ENCODE measurements at regions not wholly inside any gene's neighbourhood (a gene's known extent, or its start where the extent isn't known, plus 50 kb on each side); places are given as distances from the start of the nearest gene placed in this dataset.

DNA sequence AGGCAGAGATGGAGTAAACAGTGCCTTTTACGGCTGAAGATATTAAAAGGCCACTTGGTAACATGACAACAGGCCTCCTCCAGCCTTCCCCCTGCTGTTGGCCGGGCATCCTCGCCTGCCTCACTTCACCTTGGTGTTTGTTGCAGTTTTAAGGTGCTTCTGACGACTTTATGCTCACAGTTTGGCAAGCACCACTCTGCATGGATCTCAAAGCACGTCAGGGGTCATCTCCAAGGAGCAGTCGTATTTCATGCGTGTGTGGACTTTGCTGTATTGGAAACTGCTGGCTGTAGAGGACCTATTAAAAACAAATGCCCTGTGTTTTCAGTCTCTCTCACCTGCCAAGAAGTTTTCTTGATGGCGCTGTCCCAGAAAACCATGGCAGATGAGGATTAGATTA, 483.1 kb downstream of the RPS24 start:
- no peak for DNase-seq (ENCODE audit: low read depth)

DNA sequence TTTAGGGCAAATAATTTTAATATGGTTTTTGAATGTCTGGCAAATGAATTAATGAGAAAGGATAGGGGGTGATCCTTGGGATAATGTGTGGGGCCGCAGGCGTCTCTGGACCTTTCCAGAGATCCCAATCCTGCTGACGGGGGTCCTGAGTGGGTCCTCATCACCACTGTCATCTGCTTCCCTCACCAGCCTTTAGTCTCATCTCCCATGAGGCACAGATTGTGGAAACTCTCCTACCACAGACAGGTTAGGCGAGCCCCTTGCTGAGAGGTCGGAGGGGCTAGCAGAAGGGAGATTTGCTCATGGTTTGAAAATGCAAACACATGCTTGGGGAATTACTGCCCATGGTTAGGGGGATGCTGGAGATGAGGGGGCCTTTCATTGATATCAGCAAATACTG, 484.6 kb downstream of the RPS24 start:
- no peak for DNase-seq (ENCODE audit: low read depth)

DNA sequence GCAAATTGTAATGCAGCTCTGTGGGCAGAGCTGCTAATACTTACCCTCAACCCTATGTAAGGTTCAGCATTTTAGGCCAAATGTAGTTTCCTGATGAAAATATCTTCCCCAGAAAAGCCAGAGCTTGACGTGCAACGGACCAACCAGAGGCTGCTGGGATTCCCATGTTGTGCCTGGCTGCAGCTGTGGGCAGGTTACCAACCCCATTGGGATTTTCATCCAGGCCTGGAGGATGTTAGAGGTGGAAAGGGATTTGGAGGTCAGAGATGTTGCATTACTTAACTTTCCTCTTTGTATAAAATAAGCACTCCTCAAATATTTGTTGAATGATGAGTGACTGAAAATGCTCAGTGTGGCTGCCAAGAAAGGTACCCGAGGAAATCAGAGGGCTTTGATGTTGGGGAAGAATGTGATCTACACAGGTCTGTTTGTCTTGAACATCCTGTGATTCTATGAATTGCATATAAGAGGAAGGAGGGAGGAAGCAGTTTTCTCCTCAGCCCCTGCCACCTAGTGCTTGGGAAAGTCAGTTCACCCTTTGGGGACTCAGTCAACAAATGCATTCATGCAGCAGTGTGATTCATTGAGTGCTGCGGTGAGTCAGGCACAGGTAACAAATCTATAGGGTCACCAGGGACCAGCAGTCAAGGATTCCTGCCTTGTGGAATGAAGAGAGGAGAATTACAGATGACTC, 487.2 kb downstream of the RPS24 start:
- DNase-seq (ENCODE audit: low read depth), result no peak

DNA sequence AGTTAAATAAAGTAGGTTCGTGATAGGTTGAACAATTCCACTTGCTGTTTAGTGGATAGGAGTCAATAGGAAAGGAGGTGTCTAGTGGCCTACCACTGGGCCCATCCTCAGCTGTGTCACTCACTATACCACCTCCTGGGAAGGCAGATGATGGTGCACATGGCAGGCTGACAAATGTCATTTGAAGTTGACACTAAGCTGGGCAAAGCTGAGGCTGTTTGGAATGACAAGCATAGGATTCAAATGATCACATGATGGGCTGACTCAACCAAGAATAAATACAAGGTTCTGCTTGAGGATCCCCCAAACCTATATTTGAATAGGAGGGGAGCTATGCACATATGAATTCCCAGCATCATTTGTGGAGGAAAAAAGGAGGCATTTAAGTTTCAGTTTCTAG, 489.8 kb downstream of the RPS24 start:
- DNase-seq (ENCODE audit: low read depth), result no peak

DNA sequence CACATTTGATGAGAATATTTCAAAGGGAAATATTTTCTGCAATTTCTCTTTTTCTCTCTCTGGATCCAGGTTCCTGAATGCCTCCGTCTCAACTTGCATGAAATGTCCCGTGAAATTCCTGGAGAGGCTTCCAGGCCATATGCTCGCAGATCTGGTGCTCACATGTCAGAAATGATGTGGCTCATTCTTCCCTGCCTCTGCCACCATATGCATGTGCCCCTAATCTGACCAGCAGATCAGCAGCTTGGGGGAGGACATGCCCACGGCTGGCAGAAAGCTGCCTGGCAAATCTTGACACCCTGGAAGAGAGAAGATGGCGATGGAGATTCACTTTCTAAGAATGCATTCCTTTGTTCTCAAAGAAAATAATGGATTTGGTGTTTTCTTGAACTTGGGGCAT, 490.7 kb downstream of the RPS24 start:
- no peak for DNase-seq (ENCODE audit: low read depth)

DNA sequence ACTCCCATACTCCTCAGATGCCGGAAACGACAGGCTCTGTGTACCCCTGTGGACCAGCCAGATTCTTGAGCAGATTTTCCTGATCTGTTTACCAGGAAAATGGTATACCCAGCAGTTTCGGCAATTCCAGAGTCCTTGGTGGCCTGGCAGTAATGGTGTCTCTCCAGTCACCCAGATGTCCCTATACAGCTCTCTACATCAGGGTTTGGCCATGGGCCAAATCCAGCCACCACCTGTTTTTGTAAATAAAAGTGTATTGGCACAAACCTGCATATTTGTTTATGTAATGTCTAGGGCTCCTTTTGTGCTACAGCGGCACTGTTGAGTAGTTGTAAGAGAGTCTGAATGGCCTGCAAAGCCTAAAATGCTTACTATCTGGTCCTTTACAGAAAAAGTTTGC, 491.3 kb downstream of the RPS24 start:
- DNase-seq (ENCODE audit: low read depth), result no peak

DNA sequence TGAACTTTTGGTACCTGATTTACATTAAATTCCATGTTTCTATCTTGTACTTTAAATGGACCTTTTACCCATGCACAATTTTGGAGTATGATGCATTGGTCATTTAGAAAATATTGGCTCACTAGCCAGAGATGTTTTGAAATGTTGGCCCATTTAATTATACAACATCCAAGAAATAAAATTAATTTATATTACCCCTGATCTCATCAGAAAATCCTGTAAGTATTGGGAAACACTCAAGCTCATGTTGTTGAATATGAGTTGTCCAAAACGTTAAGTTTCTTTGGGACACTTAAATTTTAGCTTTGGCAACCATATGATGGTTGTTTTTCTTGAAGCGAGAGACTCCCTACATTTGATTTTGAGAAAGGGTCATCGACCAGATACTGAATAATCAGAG, 492.7 kb downstream of the RPS24 start:
- no peak for DNase-seq (ENCODE audit: low read depth)

DNA sequence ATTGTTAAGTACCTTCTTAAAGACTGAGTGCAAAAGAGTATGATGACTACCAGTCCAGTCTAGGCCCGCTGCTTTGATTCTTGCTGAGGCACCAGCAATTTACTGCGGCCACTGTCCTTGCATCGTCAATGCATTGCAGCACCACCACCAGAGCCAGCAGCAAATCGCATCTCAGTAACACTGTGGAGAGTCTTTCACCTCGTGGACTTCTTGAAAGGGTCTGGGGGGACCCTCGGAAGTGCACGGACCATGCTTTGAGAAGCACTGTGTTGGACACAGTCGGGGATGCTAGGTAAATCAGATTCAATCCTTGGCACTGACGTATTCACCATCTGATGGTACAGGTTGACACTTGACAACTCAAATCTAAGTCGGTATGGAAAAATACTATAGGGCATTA, 493.6 kb downstream of the RPS24 start:
- no peak for DNase-seq (ENCODE audit: low read depth)

DNA sequence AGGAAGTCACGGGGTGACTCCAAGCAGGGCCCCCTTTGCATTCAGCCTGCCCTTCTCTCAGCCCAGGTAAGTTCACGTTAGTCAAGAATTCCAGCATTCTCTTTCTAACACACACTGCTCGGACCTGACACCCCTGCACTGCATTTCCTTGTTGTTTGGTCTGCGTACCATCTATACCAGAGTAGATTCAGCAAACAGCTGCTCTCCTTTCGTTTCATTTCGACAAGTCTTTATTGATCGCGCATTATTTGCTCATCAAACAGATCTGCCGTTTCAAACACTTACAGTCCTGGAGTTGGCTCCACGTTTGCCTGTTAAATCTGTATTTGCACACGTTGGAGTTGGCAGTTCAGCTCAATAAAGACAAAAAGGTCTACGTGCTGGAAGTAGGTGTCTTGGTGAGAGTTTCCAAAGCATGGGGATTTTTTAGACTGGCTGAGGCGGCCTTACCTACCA, 495.1 kb downstream of the RPS24 start:
- DNase-seq (ENCODE audit: low read depth), result no peak

DNA sequence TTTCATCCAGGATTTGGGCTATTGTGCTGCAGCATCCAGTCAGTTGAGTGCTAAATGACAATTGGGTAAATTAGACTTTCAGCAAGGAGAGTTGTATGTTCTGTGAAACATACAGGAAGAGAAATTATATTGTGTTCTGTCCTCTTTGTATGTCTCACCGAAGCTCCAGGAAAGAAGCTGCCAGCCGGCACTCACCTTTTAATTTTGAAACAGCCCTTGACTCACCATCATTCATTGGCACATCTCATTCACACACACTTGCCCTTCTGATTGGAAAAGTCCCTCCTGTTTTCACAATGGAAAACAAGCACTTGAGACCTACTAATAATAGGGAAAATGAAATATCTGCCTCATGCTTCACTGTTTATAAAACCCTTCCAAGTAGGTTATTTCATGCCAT, 495.6 kb downstream of the RPS24 start:
- DNase-seq (ENCODE audit: low read depth), result no peak

DNA sequence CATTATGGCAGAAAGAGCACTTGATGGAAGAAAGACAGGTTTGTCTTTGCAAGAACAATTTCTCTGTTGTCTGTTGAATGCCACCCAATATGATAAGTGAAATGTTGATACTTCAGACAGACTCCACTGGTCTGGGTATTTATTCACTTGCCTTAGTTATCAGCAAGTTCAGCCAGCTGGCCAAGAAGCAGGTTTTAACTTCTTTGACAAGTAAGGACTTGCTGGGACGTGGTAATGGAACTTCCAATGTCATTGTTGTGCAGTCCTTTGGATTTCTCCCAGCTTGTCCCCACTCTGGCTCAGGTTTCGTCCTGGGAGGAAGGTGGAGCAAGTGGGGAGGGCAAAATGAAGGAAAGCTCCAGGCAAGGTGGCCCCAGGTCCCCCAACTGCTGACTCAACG, 497.4 kb downstream of the RPS24 start:
- DNase-seq (ENCODE audit: low read depth), result no peak

DNA sequence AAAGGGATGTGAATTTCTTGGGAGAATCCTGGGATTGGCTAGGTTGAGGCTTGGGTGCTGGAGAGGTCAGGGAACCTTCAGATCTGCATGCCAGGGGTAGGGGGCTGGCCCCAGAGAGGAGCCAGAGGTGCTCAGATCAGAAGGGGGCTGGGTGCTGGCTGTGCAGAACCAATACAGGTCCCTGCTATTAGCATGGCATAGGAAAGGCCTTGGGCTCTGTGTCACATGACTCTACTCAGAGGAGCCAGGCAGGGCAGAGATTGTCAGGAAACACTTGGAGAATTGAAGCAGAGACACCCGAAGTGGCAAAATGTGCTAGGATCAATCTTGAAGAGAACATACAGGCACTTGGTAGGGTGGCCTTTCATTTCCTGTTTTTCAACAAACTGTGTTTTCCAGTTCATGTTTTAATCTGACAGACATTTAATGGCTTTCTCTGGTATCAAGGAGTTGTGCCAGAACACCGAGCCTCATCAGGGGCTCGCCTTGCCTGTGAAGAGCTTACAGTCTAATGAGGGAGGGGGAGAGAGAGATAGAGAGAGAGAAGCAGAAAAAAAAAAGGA, 498.9 kb downstream of the RPS24 start:
- DNase-seq (ENCODE audit: low read depth), result no peak

DNA sequence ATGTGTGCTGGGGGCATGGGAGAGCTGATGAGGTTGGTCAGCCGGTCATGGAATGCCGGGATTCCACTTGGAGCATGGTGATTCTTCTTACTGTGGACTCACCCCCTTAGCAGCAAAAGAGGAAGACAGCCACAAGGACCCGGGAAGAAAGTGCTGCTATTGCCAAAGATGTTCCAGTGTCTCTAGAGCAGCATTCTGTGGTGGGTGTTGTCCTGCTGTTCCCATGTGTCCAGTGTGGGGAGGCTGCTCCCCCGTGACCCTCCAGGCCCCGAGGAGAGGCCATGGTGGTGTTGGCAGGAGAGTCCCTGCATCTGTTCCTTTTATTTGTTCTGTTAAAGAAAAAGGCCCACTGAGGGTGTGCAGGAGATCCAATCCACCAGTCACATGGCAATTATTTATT, 499.4 kb downstream of the RPS24 start:
- no peak for DNase-seq (ENCODE audit: low read depth)

DNA sequence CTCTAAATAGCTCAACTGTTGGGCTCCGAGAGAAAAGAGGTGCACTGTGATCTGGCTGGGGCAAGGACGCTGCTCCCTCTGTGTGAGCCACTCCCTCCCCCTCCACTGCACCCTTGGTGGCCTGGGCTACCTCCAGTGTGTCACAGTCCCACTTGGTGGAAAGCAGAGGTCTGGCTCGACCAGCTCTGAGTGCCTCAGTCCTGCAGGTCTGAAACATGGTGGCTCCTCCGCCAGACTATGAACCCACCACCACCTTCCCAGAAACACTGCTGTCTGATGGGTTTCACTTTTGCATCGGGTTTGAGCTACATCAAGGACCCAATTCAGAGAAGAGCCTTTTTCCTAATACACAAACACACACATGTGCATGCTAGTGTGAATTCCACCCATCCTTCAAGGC, 500.1 kb downstream of the RPS24 start:
- DNase-seq (ENCODE audit: low read depth), result no peak

DNA sequence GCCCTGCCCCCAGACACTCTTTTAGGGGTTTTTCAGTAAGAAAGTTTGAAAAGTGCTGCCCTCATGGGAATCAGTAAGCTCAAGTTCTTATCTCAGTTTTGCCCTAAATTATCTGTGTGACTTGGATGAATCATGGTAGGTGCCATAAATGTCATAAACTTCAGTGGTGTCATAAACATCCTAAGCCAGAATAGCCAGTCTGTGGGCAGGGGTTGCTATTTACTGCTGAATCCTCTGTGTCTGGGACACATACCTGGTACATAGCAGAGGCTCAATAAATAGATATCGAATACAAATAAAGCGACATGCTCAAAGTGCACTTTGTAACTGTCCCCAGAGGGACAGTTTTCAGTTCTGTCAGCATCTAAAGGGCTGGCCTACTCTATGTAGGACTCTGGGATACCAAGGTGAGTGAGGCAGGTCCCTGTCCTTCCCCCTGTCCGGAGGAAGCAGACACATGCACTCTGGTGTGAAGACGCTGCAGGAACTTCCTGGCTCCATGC, 502.1 kb downstream of the RPS24 start:
- no peak for DNase-seq (ENCODE audit: low read depth)

DNA sequence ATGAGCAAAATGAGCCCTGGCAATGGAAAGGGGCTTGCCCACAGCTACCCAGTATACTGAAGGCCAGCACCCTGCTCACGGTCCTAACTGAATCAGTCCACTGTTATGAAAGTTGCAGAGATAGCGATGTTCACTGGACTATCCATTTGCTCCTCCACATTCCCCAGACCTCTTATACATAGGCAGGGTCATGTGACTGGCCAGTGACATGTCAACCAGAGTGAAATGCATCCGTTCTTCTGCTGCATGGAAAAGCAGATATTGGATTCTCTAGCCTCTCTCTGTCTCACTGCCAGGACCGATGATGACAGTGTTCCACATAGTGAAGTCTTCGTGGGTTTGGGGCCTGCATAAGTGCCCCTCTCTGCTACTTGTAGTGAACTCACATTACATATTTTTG, 503.4 kb downstream of the RPS24 start:
- DNase-seq (ENCODE audit: low read depth), result no peak

DNA sequence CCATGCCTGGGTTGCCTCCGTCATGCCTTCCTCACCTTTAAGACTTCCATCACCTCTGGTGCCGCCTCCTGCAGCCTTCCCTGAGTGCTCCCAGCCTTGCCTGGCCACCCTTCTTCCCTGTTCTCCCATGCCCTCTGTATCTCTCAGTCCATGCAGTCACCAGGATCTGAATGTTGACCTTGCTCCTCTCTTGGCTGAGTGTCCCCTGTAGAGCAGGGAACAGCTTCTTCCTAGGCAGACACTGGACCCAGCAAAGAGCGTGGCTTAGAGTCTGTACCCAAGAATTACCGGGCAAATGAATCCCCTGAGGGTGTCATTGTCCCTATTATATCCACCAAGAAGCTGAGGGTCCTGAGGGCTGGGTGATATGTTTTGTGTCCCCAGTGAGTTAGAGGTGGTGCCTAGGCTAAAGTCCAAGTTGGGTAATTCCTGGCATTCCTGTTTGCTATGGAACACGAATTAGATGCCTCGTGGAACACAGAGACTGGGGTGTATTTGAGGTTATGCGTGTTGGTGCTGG, 505.6 kb downstream of the RPS24 start:
- DNase-seq (ENCODE audit: low read depth), result no peak

DNA sequence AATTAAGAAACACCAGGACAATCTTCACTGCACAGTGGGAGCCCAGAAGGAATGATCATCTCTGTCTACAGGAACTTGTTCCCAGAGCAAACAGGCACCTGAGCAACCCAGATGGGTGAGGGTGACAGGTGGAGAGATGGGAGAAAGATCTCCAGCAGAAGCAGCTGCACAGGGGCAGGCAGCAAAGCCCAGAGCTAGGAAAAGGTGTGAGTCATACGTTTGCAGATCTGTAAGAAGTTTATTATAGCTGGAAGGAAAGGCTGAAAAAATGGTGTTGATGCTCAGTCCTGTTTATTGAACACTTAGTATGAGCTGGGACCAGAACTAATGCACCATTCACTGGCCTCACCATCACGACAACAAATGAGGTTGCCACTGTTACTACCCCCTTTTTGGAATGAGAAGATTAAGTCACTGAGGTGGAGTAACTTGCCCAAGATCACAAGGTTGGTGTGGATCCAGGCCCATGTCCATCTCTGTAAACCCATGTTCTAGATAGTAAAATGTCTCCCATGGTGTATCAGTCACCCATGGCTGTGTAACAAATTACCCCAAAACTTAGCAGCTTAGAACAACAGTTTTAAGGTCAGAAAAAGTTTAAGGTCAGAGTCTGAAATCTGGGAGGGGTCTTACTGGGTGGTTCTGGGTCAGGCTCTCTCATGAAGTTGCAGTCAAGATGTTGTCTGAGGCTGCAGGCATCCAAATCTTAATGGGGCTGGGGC, 506.9 kb downstream of the RPS24 start:
- no peak for DNase-seq (ENCODE audit: low read depth)

DNA sequence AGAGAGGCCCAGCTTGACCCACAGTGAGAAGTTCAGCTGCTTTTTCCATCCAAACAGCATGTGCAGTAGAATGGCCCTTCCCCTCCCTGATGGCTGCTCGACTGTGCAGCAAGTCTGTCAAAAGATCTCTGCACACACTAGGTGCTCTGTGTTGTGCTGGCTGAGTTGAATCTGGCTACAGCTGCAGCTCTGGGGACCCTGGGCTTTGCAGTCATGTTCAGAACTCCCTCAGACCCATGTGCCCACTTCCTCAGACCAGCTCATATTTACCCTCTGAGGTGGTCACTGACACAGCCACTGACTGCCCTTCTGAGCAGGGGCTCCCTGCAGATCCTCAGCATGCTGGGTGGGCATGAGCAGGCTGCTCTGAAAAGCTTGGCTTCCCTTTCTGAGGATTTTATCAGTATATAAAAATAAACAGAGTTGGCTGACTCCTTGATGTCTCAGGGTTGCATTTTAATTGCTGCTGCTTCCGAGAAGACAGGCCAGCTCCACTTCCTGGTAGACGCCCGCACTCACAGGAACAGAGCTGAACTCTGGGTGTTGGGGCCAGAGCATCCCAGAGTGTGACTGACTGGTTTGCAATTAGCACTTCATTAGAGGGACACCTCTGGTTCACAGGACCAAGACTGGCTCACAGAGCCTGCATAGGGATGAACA, 507.9 kb downstream of the RPS24 start:
- DNase-seq (ENCODE audit: low read depth), result no peak

DNA sequence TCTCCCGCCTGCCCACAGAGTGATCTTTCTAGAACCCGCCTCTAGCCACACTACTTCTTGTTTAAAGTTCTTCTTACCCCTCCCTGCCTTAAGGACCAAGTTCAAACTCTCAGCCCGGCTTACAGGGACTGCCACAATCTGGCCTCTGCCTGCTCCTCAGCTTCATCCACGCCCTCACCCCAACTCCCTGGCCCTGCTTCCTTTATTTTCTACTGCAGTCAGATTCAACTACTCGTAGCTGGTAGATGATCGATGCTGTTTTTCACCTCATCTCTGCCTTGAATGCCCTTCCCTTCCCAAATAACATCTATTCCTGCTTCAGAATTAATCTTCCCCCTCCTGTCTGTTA, 508.5 kb downstream of the RPS24 start:
- DNase-seq (ENCODE audit: low read depth), result no peak

DNA sequence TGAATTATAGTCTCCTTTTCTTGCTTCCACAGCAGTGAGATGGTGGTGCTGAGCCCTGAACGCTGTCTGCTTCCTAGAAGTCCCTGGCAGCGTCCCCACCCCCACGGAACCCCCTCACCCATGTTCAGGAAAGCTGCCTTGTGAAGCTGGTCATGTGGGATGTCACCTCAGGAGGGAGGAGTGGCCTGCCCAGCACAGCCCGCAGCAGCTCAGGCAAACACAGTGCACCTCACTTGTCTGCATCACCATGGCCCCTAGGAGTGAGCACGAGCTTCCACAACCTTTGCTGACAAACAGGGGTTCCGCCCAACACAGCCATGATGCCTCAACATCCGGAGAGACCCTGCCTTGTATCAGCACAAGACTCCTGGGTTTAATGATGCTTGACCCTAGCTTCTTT, 508.9 kb downstream of the RPS24 start:
- no peak for DNase-seq (ENCODE audit: low read depth)

DNA sequence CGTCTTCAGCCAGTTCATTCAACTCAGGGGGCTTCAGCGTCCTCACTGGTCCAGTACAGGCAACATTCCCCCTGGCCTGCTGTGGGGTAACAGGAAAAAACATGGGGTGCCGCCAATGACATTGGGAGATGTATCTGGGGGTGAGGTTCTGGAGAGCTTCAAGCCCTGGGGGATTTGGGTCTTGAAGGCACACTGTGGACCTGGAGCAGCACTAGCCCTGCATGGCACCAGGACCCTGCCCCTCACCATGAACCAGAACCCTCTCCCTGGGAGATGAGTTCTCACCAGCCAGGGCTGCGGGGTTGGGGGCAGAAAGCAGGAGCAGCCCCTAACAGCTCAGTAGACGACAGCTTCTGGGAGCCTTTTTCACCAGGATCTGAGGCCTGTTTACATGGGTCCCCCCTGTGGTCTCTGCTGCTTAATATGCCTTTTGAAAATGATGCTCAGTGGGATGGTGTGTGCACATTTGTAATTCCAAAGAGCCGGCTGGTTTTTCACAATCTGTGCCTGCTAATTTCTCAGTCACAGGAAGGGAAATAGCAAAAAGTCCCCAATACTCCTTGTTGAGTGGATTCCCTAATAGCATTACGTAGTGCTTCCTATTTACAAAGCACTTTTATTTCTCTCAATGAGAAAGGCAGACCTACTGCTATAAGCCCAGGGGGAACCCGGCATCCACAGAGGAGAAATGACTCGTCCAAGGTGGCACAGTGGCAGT, 509.5 kb downstream of the RPS24 start:
- DNase-seq (ENCODE audit: low read depth), result no peak

All from activated T-cell treated with anti-CD3 and anti-CD28 coated beads for 24 hours (primary cell).